Activated CD4-positive, CD25-positive, alpha-beta regulatory T cell (primary cell): ENCODE measurements at regions not wholly inside any gene's neighbourhood (a gene's known extent, or its start where the extent isn't known, plus 50 kb on each side); places are given as distances from the start of the nearest gene placed in this dataset.

Source experiments
- DNase-seq, 4 experiments: peaks; one replicate each; lab custom pipeline; 2025; lab: John Stamatoyannopoulos, UW

GRCh38 chr5:173801006-173801405 lies 87.1 kb upstream of the CPEB4 start:
- DNase-seq: no peak

- no peak for DNase-seq
Observed at GRCh38 chr5:173802670-173803165, 85.4 kb upstream of the CPEB4 start.

- DNase-seq: no peak
Observed at GRCh38 chr5:173804579-173804978, 83.6 kb upstream of the CPEB4 start.

GRCh38 chr5:173806270-173807035 lies 81.7 kb upstream of the CPEB4 start:
- DNase-seq: no peak

- no peak for DNase-seq
Observed at GRCh38 chr5:173807181-173807655, 80.9 kb upstream of the CPEB4 start.

GRCh38 chr5:173808079-173808808 lies 79.9 kb upstream of the CPEB4 start:
- no peak for DNase-seq

- no peak for DNase-seq
Observed at GRCh38 chr5:173809014-173809413, 79.1 kb upstream of the CPEB4 start.

- DNase-seq: no peak
Observed at GRCh38 chr5:173812811-173813550, 75.2 kb upstream of the CPEB4 start.

- DNase-seq: no peak
Observed at GRCh38 chr5:173814053-173814452, 74.1 kb upstream of the CPEB4 start.

- DNase-seq: no peak
Observed at GRCh38 chr5:173815571-173815970, 72.6 kb upstream of the CPEB4 start.

- DNase-seq: no peak
Observed at GRCh38 chr5:173816728-173817127, 71.4 kb upstream of the CPEB4 start.

GRCh38 chr5:173817561-173817960 lies 70.6 kb upstream of the CPEB4 start:
- DNase-seq: no peak

- DNase-seq: no peak
Observed at GRCh38 chr5:173819521-173819920, 68.6 kb upstream of the CPEB4 start.

GRCh38 chr5:173823274-173823644 lies 64.9 kb upstream of the CPEB4 start:
- DNase-seq: no peak

- no peak for DNase-seq
Observed at GRCh38 chr5:173823721-173824567, 64.2 kb upstream of the CPEB4 start.

- DNase-seq: no peak
Observed at GRCh38 chr5:173825215-173825865, 62.8 kb upstream of the CPEB4 start.

- no peak for DNase-seq
Observed at GRCh38 chr5:173826086-173826427, 62.1 kb upstream of the CPEB4 start.

GRCh38 chr5:173826428-173827350 lies 61.5 kb upstream of the CPEB4 start:
- no peak for DNase-seq

- no peak for DNase-seq
Observed at GRCh38 chr5:173828952-173829351, 59.2 kb upstream of the CPEB4 start.

GRCh38 chr5:173829826-173830225 lies 58.3 kb upstream of the CPEB4 start:
- DNase-seq: no peak
